Activated CD4-positive, alpha-beta T cell treated with anti-CD3 and anti-CD28 coated beads, Interleukin-2, Interleukin-6, amounts not matched to agents 100 ng/mL and 50 ng/mL, durations not matched to agents 16 hours and 8 hours (primary cell): ENCODE measurements at regions not wholly inside any gene's neighbourhood (a gene's known extent, or its start where the extent isn't known, plus 50 kb on each side); places are given as distances from the start of the nearest gene placed in this dataset.
A peak's percentile ranks its signal among the peaks of the same experiment; 100 is the strongest.

Source experiments
- DNase-seq: peaks from one replicate; pipeline ENCODE4 v3.0.0-alpha.2; 2020

GRCh38 chr9:89234205-89235067 is 55.8 kb upstream of the SHC3 start:
- peak; percentile 70 for DNase-seq

- DNase-seq: no peak
Observed at GRCh38 chr9:89236955-89237573, 58.4 kb upstream of the SHC3 start.

GRCh38 chr9:89238424-89238823 is 59.8 kb upstream of the SHC3 start:
- no peak for DNase-seq

GRCh38 chr9:89243296-89244061 is 64.9 kb upstream of the SHC3 start:
- DNase-seq: no peak

GRCh38 chr9:89246840-89247239 is 64.2 kb upstream of the CKS2 start:
- no peak for DNase-seq

GRCh38 chr9:89247431-89248353 is 63.3 kb upstream of the CKS2 start:
- DNase-seq: no peak

GRCh38 chr9:89249001-89249400 is 62.0 kb upstream of the CKS2 start:
- DNase-seq: no peak

- no peak for DNase-seq
Observed at GRCh38 chr9:89252651-89253267, 58.2 kb upstream of the CKS2 start.

- no peak for DNase-seq
Observed at GRCh38 chr9:89254058-89254772, 56.8 kb upstream of the CKS2 start.

- no peak for DNase-seq
Observed at GRCh38 chr9:89254773-89255125, 56.2 kb upstream of the CKS2 start.

GRCh38 chr9:89256225-89256624 is 54.8 kb upstream of the CKS2 start:
- DNase-seq: no peak

GRCh38 chr9:89256642-89257041 is 54.4 kb upstream of the CKS2 start:
- no peak for DNase-seq

- DNase-seq: no peak
Observed at GRCh38 chr9:89260525-89260924, 50.5 kb upstream of the CKS2 start.
